Transverse colon (tissue), 4 donors: ENCODE measurements at regions not wholly inside any gene's neighbourhood (a gene's known extent, or its start where the extent isn't known, plus 50 kb on each side); places are given as distances from the start of the nearest gene placed in this dataset.
"Not testable (repeated sequence)": the region's sequence is repeated elsewhere in the genome, so short reads cannot be mapped to it uniquely, and the experiment has no call there.

ENCODE experiments used
- CTCF ChIP-seq, 5 experiments: fragments of 200-600 bp in 3 of 5; fragments of 450-650 bp in 2 of 5; sonication (generic) in 3 of 5; IDR thresholded peaks; 1 replicate in 2 of 5; 2 replicates in 3 of 5; pipeline ENCODE4 v1.5.1; 2016 to 2017; ENCODE audit warnings: antibody characterized with exemption in 5 of 5, inconsistent platforms in 3 of 5, mild to moderate bottlenecking in 2 of 5, moderate library complexity in 1 of 5
- EP300 ChIP-seq: sonication (generic); formaldehyde crosslinking; IDR thresholded peaks from one replicate; pipeline ENCODE4 v1.6.1; 2017; ENCODE audit warnings: antibody characterized with exemption, low read depth
- POLR2A ChIP-seq: fragments of 450-650 bp; IDR thresholded peaks from one replicate; pipeline ENCODE4 v1.6.1; 2016; ENCODE audit warnings: antibody characterized with exemption, mild to moderate bottlenecking, moderate library complexity
- POLR2AphosphoS5 ChIP-seq, 3 donors: sonication (generic); formaldehyde crosslinking; IDR thresholded peaks; one replicate each; pipeline ENCODE4 v1.6.1; 2016; ENCODE audit warnings: antibody characterized with exemption in 3 of 3

GRCh38 chr1:31495351-31495750 is 81.0 kb upstream of the TINAGL1 start:
- not testable (repeated sequence) for TF ChIP-seq CTCF (IDR thresholded peaks at IDR 0.05); POLR2AphosphoS5 (IDR thresholded peaks at IDR 0.05); POLR2A; EP300
